ENCODE measurements at regions not wholly inside any gene's neighbourhood (a gene's known extent, or its start where the extent isn't known, plus 50 kb on each side); places are given as distances from the start of the nearest gene placed in this dataset.

GRCh38 chr13:97520061-97520460 is 86.1 kb downstream of the RAP2A start:
- H3K9ac ChIP-seq (ENCODE audit: insufficient read depth, low read depth, low read length) = no peak overlapping the region
- FAIRE-seq = no peak
- H2AFZ ChIP-seq (ENCODE audit: low read length) = no peak overlapping the region
- no peaks in the 10 kb centered on the region for H4K20me1 ChIP-seq (ENCODE audit: insufficient read depth, low read length)
- no peak overlapping the region for H3K4me3 ChIP-seq (replicated peaks in 1 of 3; ENCODE audit: insufficient read depth in 1 of 3, low read depth in 2 of 3, low read length in 3 of 3)
- H3K4me2 ChIP-seq (ENCODE audit: low read depth, low read length) = no peak overlapping the region
- intact Hi-C loops (cut with micrococcal nuclease; ENCODE audit: unreplicated experiment) = no loop called here
- CTCF ChIA-PET (ENCODE audit: low intra/inter-chr PET ratio, low total read pairs) = no interaction called here
- POLR2A ChIA-PET = no interaction called here
- no peak for ATAC-seq
- WGBS (ENCODE audit: low lambda C conversion rate) = 9% methylated on average over 1 of the region's 1 CpG
- no peaks in the 10 kb centered on the region for H3K36me3 ChIP-seq (replicated peaks in 1 of 2; ENCODE audit: control insufficient read depth in 1 of 2, insufficient read depth in 2 of 2, low read length in 2 of 2)
- no peaks in the 10 kb centered on the region for H3K27me3 ChIP-seq (ENCODE audit: control insufficient read depth in 1 of 2, insufficient read depth in 2 of 2, low read length in 2 of 2)
- no peaks in the 10 kb centered on the region for H3K9me3 ChIP-seq (ENCODE audit: low read length)
- BruUV-seq (replicated peaks) = no TSS peak
- DNase-seq (ENCODE audit: low spot score) = no peak
- TF ChIP-seq ZNF605 (CRISPR knock-in tag; IDR thresholded peaks at IDR 0.05) (no peak), ZC3H4 (CRISPR knock-in tag; IDR thresholded peaks at IDR 0.05; ENCODE audit: borderline replicate concordance) (no peak), NRL (CRISPR knock-in tag; IDR thresholded peaks at IDR 0.05; ENCODE audit: borderline replicate concordance) (no peak), ZNF678 (CRISPR knock-in tag; IDR thresholded peaks at IDR 0.05) (no peak), ZNF280D (CRISPR knock-in tag; IDR thresholded peaks at IDR 0.05) (no peak), NCOA1 (CRISPR knock-in tag; IDR thresholded peaks at IDR 0.05) (no peak), CBX1 (IDR thresholded peaks at IDR 0.05; ENCODE audit: low read depth) (no peak), CTCF (CRISPR knock-in tag; IDR thresholded peaks at IDR 0.05) (no peak), MBD4 (IDR thresholded peaks at IDR 0.05; ENCODE audit: borderline replicate concordance, low read length) (no peak), ARHGAP35 (CRISPR knock-in tag; IDR thresholded peaks at IDR 0.05; ENCODE audit: borderline replicate concordance) (no peak), SRSF1 (optimal IDR thresholded peaks at IDR 0.05; ENCODE audit: low read depth, low read length) (no peak), NR2F1 (CRISPR knock-in tag; IDR thresholded peaks at IDR 0.05) (no peak), ZNF383 (CRISPR knock-in tag; IDR thresholded peaks at IDR 0.05; ENCODE audit: borderline replicate concordance) (no peak), CENPX (CRISPR knock-in tag; IDR thresholded peaks at IDR 0.05) (no peak), ZNF749 (CRISPR knock-in tag; IDR thresholded peaks at IDR 0.05; ENCODE audit: borderline replicate concordance) (no peak), ZNF281 (CRISPR knock-in tag; IDR thresholded peaks at IDR 0.05; ENCODE audit: borderline replicate concordance) (no peak)
- peaks cover 28% of the 10 kb centered on the region for H3K4me1 ChIP-seq (ENCODE audit: insufficient read depth, low read length)
- no peak overlapping the region for H3K27ac ChIP-seq (ENCODE audit: extremely low read length, insufficient read depth, low read length)
- H3K79me2 ChIP-seq (ENCODE audit: insufficient read depth, low read length) = no peaks in the 10 kb centered on the region
- in situ Hi-C loops (cut with HindIII; ENCODE audit: extremely low pct_ligation_motif_present, low pct_unique_long_range_greater_than_20kb) = no loop called here
